Nephron (organoid): ENCODE measurements at regions not wholly inside any gene's neighbourhood (a gene's known extent, or its start where the extent isn't known, plus 50 kb on each side); places are given as distances from the start of the nearest gene placed in this dataset.

Source experiments
- H3K27ac Mint-ChIP-seq, 3 experiments: 2 replicates each; pipeline ENCODE4 v1.8.0; 2020; ENCODE audit warnings: mixed read lengths in 3 of 3, mild to moderate bottlenecking in 2 of 3, moderate library complexity in 1 of 3
- H3K27me3 Mint-ChIP-seq: 2 replicates; pipeline ENCODE4 v1.8.0; 2021; ENCODE audit warnings: low read depth, mild to moderate bottlenecking, moderate library complexity, mixed read lengths
- H3K36me3 Mint-ChIP-seq: 2 replicates; pipeline ENCODE4 v1.8.0; 2020; ENCODE audit warnings: low read depth, mixed read lengths
- H3K4me1 Mint-ChIP-seq: 2 replicates; pipeline ENCODE4 v1.8.0; 2020; ENCODE audit warnings: mixed read lengths
- H3K4me3 Mint-ChIP-seq, 3 experiments: 2 replicates each; pipeline ENCODE4 v1.8.0; 2020; ENCODE audit warnings: mild to moderate bottlenecking in 3 of 3, mixed read lengths in 3 of 3, moderate library complexity in 2 of 3
- H3K9me3 Mint-ChIP-seq: 2 replicates; pipeline ENCODE4 v1.8.0; 2020; ENCODE audit warnings: mixed read lengths
- TF ChIP-seq, protein P1 (sequence below), 3 experiments: fragments of 200-600 bp; sonication (generic); IDR thresholded peaks; one replicate each; pipeline ENCODE4 v1.5.0; 2021; ENCODE audit warnings: antibody characterized with exemption in 3 of 3; ENCODE audit not compliant: unreplicated experiment in 3 of 3

DNA sequence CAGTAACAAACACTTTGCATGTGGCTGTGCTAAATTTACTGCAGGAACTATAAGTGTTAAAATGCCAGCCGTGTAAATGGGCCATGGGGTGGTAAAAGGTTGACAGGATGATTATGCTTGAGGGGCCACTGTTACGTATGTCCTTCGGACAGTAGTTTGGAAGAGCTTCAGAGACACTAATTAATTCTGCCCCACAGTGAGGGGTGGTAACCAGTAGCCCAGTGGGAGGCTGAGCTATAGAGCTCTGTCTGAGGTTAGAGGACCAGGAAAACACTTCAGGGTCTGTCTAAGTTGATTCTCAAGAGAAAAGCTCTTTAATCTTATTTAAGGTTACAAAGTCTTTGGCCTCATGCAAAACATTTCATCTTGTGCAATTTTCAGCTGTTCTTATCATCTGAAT is 176.6 kb downstream of the DMRTA1 start:
- H3K4me1 Mint-ChIP-seq = peaks cover 10% of the 10 kb centered on the region

DNA sequence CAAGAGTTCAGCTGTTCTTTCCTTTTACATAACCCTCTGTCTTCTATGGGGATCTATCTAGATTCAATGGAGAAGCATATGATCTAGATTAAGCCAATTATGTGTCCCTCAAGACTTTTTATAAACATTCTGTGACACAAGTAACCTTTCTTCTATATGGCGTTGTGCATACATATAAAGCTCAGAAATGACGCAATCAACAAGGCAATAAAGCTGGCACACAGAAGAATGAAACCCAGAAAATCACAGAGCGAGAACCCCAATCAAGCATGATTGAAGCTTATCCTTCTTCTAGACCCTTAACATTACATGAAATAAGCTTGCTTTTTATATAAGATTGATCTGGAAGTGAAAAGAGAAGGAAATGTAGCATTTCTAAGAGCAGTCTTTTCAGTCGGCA is 178.9 kb downstream of the DMRTA1 start:
- Mint-ChIP-seq H3K27ac (no peak overlapping the region), H3K9me3 (no peaks in the 10 kb centered on the region), H3K4me3 (no peak overlapping the region), H3K4me1 (peaks cover 10% of the 10 kb centered on the region), H3K36me3 (no peaks in the 10 kb centered on the region), H3K27me3 (no peaks in the 10 kb centered on the region)
- TF ChIP-seq, protein P1, sequence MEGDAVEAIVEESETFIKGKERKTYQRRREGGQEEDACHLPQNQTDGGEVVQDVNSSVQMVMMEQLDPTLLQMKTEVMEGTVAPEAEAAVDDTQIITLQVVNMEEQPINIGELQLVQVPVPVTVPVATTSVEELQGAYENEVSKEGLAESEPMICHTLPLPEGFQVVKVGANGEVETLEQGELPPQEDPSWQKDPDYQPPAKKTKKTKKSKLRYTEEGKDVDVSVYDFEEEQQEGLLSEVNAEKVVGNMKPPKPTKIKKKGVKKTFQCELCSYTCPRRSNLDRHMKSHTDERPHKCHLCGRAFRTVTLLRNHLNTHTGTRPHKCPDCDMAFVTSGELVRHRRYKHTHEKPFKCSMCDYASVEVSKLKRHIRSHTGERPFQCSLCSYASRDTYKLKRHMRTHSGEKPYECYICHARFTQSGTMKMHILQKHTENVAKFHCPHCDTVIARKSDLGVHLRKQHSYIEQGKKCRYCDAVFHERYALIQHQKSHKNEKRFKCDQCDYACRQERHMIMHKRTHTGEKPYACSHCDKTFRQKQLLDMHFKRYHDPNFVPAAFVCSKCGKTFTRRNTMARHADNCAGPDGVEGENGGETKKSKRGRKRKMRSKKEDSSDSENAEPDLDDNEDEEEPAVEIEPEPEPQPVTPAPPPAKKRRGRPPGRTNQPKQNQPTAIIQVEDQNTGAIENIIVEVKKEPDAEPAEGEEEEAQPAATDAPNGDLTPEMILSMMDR (IDR thresholded peaks at IDR 0.05; ENCODE audit: unreplicated experiment in 3 of 3) = no peak

More for the DNA sequence above, 176.6 kb downstream of the DMRTA1 start:
- no peak overlapping the region for H3K27ac Mint-ChIP-seq
- no peak overlapping the region for H3K4me3 Mint-ChIP-seq
- H3K36me3 Mint-ChIP-seq = no peaks in the 10 kb centered on the region
- H3K27me3 Mint-ChIP-seq = no peaks in the 10 kb centered on the region
- H3K9me3 Mint-ChIP-seq = no peaks in the 10 kb centered on the region
- TF ChIP-seq, protein P1 (IDR thresholded peaks at IDR 0.05; ENCODE audit: unreplicated experiment in 3 of 3) = no peak

DNA sequence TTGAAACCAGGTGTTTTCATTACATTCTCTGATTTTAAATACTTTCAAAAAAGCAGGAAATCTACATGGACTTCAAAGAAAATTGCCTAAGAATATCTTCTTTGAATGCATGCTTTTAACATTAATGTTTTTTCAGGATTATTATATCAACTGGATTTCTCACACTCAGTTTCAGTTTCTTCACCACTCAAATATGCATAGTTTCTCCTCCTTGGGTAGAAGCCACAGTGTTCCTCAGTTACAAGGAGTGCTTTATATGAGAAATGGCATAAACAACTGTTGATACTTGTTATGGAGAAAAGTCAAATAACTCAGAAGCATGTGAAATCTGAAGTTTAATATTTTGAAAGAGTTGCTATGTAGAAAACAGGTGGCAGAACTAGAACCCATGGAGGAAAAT is 196.9 kb downstream of the DMRTA1 start:
- H3K27me3 Mint-ChIP-seq = no peaks in the 10 kb centered on the region
- H3K27ac Mint-ChIP-seq = no peak overlapping the region
- H3K4me1 Mint-ChIP-seq = no peaks in the 10 kb centered on the region
- H3K36me3 Mint-ChIP-seq = no peaks in the 10 kb centered on the region
- TF ChIP-seq, protein P1 (IDR thresholded peaks at IDR 0.05; ENCODE audit: unreplicated experiment in 3 of 3) = no peak
- no peaks in the 10 kb centered on the region for H3K9me3 Mint-ChIP-seq
- no peak overlapping the region for H3K4me3 Mint-ChIP-seq

DNA sequence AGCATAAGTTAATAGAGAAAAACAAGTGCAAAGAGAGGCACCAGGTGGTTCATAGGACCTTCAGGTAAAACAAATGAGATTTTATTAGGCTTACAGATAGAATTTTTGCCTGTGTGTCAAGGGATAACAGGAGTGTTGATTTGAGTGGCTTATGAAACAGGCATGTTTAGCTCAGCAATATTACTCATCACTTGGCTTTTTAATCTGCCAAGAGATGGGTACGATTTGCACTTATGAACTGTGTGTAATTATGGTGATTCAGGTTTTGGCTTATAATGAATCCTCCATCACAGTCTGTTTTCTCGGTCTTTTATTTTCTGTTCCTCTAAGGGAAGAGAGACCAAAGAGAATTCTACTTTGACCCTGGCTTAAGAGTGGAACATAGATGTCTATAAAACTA is 199.3 kb downstream of the DMRTA1 start:
- Mint-ChIP-seq H3K27me3 (no peaks in the 10 kb centered on the region), H3K27ac (no peak overlapping the region), H3K4me3 (no peak overlapping the region), H3K36me3 (no peaks in the 10 kb centered on the region), H3K4me1 (no peaks in the 10 kb centered on the region), H3K9me3 (no peaks in the 10 kb centered on the region)
- TF ChIP-seq, protein P1 (IDR thresholded peaks at IDR 0.05; ENCODE audit: unreplicated experiment in 3 of 3) = no peak

DNA sequence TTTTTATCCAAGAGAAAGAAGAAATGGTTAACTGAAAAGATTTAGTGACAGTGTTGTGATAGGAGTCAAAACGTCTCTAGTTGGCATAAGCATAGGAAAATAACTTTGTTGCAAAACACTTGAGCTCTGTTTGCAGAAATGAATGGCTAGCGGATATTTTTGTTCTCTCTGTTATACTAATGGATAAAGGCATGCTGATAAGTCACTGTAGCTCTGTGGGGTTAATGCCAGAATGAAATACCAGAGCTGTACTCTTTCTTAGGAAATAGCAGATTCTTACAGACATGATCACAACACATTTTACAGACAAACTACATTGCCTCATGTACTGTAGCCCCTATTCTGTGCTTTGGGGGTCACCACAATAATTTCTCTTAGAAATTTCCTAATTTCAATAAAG is 202.8 kb downstream of the DMRTA1 start:
- no peaks in the 10 kb centered on the region for H3K9me3 Mint-ChIP-seq

DNA sequence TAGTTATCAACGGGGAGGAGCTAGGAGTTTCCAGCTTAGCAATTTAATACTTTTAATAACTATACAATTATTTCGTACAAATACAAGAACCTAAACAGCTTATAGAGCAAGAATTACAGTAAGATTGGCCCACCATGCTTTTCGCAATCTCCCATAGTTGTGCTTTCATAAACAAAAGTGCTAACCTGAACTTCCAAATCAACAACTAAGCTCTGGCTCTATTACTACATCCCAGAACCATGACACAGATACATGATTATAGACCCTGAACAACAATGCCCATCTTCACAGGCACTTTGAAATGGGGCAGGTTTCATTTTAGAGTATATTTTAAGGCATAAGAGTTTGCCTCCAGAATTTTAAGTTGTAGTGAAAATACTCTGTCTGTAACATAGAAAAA is 203.5 kb downstream of the DMRTA1 start:
- Mint-ChIP-seq H3K4me1 (no peaks in the 10 kb centered on the region), H3K36me3 (no peaks in the 10 kb centered on the region), H3K27me3 (no peaks in the 10 kb centered on the region), H3K4me3 (no peak overlapping the region), H3K9me3 (no peaks in the 10 kb centered on the region), H3K27ac (no peak overlapping the region)
- TF ChIP-seq, protein P1 (IDR thresholded peaks at IDR 0.05; ENCODE audit: unreplicated experiment in 3 of 3) = no peak

More for the DNA sequence above, 202.8 kb downstream of the DMRTA1 start:
- H3K27ac Mint-ChIP-seq = no peak overlapping the region
- no peaks in the 10 kb centered on the region for H3K36me3 Mint-ChIP-seq
- H3K4me3 Mint-ChIP-seq = no peak overlapping the region
- no peaks in the 10 kb centered on the region for H3K4me1 Mint-ChIP-seq
- H3K27me3 Mint-ChIP-seq = no peaks in the 10 kb centered on the region
- TF ChIP-seq, protein P1 (IDR thresholded peaks at IDR 0.05; ENCODE audit: unreplicated experiment in 3 of 3) = no peak
